HG03520 (cell line): ENCODE measurements at regions not wholly inside any gene's neighbourhood (a gene's known extent, or its start where the extent isn't known, plus 50 kb on each side); places are given as distances from the start of the nearest gene placed in this dataset.

Experiments used
- ATAC-seq: cut with Tn5 transposase; IDR thresholded peaks from one replicate; pipeline ENCODE4 v1.9.1; 2021; ENCODE audit warnings: mild to moderate bottlenecking, moderate library complexity; ENCODE audit not compliant: unreplicated experiment

GRCh38 chr5:76030343-76030742, 52.8 kb upstream of the SV2C start:
- ATAC-seq, result no peak

DNA sequence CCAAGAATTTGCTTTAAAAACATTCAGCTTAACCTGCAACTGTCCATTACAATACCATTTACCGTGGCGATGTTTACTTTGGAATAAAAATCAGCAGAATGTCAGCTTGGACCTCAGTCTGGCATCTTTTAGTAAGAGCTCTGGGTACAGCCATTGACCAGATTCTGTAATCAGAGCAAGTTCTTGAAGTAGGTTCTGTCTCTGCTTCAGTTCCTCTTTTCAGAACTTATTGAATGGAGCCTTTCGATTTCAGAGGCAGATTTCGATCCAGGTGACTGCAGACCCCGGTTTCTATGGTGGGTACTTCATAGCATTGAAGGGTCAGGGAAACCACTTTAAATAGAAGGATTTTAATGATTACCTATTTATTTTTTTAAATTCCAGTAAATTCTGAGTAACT, 53.4 kb upstream of the SV2C start:
- ATAC-seq, result no peak

DNA sequence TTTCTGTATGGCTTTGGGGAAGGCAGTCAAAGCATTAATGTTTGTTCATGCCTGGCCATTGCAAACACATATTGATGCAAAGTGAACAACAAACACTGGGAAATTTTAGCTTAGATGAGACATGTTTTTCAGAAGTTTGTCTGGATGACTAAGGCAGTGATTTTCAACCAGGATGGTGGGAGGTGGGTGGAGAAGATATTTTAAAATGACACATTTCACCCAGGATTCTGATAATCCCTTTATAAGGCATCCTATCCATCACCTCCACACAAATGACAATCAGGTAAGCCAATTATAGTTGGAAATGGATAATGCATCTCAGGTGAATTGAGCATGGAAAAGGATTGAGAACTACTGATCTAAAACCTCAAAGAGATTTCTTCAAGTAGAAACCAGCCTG, 57.4 kb upstream of the SV2C start:
- no peak for ATAC-seq

DNA sequence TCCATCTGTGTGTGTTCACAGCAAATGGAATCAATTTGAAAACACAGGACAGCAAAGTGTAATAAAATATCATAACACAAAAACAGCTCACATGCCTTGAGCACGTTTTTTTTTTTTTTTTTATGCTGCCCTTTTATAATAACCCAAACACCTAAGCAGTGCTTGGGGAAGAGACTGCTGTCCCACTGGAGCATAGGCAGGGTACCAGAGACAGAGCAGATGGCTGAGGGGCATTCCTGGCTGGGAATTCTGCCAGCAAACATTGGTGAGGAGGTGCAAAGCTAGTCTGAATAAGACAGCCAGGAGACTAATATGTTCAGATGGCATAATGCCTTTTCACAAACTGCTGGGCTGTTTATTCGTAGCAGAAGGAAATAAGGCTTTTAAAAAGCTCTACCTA, 58.1 kb upstream of the SV2C start:
- ATAC-seq, result no peak

DNA sequence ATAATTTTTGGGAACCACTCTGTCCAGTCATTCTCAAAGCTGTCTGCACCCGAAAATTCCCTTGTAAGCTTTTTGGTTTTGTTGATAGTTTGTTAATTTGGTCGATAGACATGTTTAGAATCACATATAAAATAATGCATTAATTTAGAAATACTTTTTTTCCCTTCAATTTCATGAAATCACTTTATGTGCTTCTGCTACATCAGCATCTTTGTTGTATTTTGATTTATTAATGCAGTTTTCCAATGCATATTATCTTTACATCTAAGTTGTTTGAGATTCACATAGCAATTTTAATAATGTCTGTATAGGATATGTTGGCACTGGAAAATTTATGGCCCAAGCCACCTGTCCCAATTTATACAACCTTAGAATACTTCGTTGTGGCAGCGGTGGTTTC, 60.6 kb upstream of the SV2C start:
- ATAC-seq, result no peak

DNA sequence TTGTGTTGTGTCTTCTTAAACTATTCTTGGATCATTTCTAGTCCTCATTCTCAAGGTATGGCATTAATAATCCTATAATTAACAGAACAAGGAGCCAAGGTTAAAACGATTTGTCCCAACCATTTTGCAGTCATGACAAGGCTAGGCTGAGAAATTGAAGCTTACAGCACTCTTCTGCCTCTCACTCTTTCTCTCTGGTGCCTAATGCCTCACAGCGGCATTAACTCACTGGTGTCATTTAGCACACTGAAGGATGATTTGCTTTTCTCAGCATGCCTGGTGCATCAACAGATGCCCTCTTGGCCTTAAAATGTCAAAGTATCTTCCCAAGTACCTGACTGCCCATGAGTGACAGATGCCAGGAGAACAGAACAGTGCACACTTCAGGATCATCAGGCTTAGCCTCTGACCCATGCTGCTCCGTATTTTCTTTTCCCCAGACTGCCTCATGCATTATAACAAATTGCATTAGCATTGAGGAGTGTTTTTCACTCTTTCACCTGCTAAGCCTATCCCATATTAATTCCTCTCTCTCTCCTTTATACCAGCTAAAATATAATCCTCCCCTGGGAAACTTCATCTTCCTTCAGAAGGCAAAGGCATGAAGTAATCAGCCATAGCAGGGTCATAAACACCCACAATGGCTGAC, 61.1 kb upstream of the SV2C start:
- ATAC-seq, result no peak

- no peak for ATAC-seq
Measured at GRCh38 chr5:76016258-76016657, 66.9 kb upstream of the SV2C start.

GRCh38 chr5:76014005-76014404, 69.2 kb upstream of the SV2C start:
- no peak for ATAC-seq

GRCh38 chr5:76007904-76008303, 75.3 kb upstream of the SV2C start:
- ATAC-seq, result no peak

GRCh38 chr5:76000582-76000981, 82.6 kb upstream of the SV2C start:
- no peak for ATAC-seq

- ATAC-seq, result no peak
Measured at GRCh38 chr5:75993643-75994520, 89.3 kb upstream of the SV2C start.

DNA sequence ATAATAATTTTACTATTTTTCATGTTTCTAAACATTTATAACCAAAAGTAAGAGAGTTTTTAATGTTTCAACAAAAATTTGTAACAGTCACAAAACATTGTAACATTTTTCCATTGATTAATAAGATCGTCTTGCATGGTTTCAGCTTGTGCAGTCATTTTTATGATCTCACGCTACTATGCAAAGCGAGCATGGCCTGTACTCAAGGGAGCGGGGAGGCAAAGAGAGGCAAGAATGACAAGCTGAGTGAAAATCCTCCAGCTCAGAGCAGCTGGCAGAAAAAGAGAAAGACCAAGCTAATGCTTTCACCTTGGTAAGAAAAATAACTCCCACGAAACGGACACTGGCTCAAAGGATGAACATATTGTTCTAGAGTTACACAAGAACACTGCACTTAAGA, 90.0 kb upstream of the SV2C start:
- no peak for ATAC-seq

- no peak for ATAC-seq
Measured at GRCh38 chr5:75992753-75993152, 90.4 kb upstream of the SV2C start.

- no peak for ATAC-seq
Measured at GRCh38 chr5:75985077-75985476, 98.1 kb upstream of the SV2C start.

- no peak for ATAC-seq
Measured at GRCh38 chr5:75975496-75975895, 107.7 kb upstream of the SV2C start.

- no peak for ATAC-seq
Measured at GRCh38 chr5:75965292-75965691, 117.9 kb upstream of the SV2C start.

DNA sequence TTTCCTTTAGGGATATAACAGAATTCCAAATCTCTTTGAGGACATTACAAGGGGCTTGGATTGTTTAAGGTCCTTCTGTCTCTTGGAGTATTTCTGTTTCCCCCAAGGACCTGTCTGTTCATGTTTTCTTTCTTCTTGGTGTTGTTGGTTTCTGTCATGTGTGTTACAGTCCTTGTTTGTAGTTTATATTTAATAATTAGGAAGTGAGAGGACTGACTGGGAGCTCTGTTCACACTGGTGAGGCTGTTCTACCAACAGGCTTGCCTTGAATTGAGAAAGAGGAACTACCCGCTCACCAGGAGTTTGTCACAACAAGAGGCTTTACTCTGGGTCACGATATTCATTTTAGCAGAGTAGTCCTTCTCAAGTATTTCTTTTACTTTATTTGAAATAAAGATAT, 119.2 kb upstream of the SV2C start:
- no peak for ATAC-seq

GRCh38 chr5:75963554-75963953, 119.6 kb upstream of the SV2C start:
- no peak for ATAC-seq

GRCh38 chr5:75961818-75962217, 121.4 kb upstream of the SV2C start:
- ATAC-seq, result no peak

GRCh38 chr5:75960129-75960528, 123.1 kb upstream of the SV2C start:
- no peak for ATAC-seq

DNA sequence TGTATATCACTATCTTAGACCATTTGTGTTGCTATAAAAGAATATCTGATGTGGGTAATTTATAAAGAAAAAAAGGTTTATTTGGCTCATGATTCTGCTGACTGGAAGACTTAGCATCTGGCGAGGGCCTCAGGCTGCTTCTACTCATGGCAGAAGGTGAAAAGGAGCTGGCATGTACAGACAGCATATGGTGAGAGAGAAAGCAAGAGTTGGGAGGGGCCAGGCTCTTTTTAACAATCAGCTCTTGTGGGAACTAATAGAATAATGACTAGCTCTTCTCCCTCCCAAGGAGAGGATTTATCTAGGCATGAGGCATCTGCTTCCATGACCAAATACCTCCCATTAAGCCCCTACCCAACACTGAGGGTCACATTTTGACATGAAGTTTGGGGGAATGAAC, 130.2 kb upstream of the SV2C start:
- ATAC-seq, result no peak

- no peak for ATAC-seq
Measured at GRCh38 chr5:75952291-75952690, 130.9 kb upstream of the SV2C start.

DNA sequence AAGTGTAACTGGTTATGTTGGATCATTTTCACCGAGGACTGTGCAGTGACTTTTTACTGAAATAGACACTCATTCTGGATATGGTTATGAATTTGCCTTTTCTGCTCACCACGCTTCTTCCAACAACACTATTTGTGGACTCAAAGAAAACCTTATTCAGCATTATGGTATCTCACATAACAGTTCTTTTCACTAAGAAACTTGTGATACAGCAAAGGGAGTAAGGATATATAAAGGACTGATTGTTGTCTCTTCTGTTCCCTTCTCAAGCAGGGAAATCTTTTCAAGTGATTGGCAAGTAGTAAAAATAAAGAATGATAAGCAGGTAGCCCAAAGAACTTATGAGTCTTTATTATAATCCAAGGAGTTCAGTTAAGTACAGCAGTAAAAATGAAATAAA, 131.5 kb upstream of the SV2C start:
- ATAC-seq, result no peak
